NCI-H2107 (cell line): ENCODE measurements at regions not wholly inside any gene's neighbourhood (a gene's known extent, or its start where the extent isn't known, plus 50 kb on each side); places are given as distances from the start of the nearest gene placed in this dataset.
"Not testable (repeated sequence)": the region's sequence is repeated elsewhere in the genome, so short reads cannot be mapped to it uniquely, and the experiment has no call there.

Experiments used
- DNase-seq: peaks from one replicate; lab custom pipeline; 2025; lab: John Stamatoyannopoulos, UW

DNA sequence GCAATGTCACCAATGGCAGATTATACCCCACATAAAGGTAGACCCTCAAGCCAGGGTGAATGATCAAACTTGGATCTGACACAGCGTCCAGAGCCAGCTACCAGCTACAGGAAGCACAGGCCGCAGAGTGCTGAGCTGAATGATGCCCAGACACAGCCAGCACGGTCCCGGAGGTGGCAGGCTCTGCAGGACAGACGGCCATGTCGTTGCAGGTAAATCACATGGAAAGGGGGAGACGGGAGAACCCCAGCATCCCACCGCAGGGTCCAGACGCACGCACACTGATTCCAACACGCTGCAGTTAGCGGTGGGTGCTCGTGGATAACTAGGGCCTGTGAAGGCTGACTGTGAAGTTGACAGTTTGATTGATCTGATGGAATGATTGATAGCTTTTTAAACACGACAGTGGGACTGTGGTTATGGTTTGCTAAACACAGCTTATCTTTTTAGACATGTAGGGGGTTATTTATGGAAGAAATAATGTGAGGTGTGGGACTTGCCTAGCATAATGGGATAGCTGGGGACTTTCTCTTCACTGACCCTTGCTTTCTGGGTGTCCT lies 228.5 kb downstream of the ERMARD start:
- no peak for DNase-seq

DNA sequence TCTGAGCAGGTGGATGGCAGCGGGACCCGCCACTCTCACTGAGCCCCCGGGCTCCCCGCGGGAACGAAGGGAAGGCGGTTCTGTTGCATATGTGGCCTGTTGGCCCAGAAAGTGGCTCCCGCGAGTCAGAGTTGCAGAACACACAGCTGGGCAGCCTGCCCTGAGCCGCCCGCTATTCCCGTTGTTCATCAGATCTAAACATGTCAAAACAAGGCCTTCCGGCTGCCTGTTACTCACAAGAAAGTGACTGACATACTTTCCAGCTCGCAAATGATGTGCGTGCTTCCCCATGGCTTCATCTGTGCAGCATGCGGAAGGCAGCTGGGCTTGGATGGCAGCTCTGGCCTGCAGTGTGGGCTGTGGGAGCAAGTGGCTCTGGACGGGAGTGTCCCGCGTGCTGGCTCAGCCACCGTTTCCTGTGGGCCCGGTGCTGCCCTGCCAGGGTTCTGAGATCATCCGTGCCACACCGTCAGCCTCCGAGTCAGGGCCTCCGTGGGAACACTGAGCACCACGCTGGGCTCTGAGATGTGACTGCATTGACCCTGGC lies 227.3 kb downstream of the ERMARD start:
- no peak for DNase-seq

DNA sequence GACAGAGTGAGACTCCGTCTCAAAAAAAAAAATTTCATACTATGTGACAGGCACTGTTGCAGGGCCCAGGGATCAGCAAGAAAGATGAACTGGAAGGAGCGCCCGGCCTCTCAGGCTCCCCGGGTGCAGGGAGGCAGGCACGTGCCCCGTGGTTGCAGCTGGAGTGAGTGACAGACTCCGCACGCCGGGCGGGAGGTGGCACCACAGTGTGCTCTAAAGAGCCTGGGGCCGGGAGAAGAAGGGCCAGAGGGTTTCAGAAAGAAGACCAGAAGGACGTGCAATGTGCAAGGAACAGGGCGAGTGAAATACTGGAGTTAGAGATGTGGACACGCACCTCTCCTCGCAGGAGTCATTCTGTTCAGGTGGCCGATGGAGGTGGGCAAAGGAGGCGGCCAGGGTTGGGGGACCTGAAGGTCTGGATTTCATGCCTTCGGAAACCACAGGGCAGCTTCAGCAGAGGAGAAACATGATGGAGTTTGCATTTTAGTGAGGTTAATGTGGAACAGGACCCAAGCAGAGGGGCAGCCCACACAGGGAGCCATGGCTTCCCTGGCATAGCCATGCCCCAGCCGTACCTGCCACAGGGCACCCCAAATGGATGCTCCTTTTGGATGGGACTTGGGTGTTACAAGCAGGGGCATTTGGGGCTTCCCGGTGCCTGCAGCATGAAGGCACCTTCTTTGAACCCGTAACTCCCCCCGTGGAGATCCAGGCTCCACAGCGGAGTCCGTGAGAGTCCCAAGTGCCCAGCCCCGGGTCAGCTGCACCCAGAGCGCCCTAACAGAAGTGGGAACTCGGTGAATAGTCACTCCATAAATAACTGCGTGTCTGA lies 226.2 kb downstream of the ERMARD start:
- DNase-seq = no peak

DNA sequence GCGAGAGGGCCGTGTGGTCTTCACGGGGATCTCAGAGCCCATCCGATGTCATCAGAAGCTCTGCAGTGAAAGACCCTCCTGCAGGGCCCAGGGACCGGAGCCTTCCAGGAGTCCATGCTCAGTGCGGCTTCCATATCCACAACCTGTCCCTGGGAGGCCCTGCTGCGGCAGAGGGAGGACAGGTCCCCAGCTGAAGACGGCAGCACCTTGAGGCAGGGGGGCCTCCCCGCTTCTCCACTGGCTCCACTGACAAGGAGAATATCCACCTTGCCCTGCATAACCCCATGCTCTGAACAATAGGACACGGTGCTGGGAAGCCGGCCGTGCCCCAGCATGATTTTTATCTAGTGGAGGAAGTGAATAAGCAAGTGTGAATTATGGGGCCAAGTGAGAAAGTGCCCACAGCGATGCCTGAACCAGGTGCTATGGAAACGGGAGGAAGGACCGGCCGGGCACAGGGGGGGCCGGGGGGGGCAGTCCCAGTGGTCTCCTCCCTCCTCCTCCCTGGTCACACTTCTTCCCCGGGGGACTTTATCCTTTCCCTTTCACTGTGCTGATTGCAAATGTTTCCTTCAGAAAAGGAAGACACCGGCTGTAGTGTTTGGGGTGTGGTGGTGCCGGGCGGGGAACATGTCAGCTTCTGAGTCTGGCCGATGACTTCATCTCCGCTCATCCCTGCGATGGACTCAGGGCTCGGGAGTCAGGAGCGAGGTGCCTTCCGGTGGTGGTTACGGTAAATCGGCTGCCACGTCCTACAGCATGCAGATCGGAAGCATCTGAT lies 225.1 kb downstream of the ERMARD start:
- no peak for DNase-seq

DNA sequence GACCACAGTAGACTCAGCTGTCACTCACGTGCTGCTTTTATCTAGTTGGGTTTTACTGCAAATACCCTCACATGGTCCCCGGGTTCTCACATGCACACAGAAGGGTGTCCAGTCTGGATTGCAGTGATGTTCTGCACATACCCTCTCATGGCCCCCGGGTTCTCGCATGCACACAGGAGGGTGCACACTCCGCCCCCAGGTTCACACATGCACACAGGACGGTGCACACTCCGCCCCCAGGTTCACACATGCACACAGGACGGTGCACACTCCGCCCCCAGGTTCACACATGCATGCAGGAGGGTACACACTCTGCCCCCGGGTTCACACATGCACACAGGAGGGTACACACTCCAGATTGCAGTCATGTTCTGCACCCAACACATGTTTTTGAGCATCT lies 224.3 kb downstream of the ERMARD start:
- no peak for DNase-seq

DNA sequence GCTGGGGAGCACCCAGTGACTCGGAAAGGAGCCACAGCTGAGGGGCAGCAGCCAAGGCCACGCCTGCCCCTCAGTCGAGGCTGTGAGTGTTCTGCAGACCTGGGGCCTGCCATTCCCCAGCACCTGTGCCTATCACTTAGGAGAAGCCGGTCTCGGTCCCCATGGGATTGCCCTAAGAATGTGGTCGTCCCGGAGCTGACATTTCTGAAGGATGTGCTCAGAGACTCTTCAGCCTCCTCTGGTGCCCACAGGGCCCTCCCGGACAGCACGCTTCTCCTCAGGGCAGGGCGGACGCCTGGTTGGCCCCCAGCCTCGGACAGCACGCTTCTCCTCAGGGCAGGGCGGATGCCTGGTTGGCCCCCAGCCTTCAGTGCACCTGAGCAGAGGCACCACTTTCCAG lies 223.9 kb downstream of the ERMARD start:
- DNase-seq = no peak

DNA sequence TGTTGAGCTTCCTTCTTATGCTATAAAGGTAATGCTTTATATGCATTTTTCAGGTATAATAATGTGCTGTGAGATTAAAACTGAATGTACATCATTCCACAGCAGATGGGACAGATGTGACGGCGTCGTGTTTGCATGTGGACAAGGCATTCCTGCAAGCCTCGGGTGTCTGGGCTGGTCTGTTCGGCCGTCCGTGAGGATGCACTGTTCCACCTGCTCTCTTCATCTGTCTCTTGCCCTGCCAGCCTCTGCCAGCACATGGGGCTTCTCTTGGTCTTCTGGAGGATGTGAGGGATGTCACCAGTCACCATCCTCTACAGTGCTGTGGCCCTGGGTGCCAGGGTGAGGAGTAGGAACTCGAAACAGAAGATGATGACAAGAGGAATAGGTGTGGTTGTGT lies 223.2 kb downstream of the ERMARD start:
- no peak for DNase-seq

DNA sequence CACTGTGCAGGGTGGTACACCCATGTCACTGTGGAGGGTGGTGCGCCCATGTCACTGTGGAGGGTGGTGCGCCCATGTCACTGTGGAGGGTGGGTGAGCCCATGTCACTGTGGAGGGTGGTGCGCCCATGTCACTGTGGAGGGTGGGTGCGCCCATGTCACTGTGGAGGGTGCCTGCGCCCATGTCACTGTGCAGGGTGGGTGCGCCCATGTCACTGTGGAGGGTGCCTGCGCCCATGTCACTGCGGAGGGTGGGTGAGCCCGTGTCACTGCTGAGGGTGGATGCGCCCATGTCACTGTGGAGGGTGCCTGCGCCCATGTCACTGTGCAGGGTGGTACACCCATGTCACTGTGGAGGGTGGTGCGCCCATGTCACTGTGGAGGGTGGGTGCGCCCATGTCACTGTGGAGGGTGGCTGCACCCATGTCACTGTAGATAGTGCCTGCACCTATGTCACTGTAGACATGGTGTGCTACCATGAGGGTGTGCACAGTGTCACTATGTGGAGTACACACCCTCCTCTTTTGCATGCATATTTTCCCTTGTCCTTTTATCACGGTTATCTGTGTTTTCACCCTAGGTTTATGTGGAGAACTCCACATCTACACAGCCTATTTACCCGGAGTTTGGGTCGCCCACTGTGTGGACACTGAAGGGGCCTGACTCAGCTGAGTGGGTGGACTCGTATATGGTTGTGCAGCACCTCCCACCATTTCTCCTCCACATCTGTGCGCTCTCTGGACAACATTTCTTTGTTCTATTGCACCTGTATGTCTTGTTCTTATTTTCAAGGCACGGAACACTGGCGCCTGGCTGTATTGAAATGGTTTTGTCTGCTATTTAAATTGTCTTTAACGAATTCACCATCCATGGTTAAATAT lies 222.4 kb downstream of the ERMARD start:
- DNase-seq = not testable (repeated sequence)

DNA sequence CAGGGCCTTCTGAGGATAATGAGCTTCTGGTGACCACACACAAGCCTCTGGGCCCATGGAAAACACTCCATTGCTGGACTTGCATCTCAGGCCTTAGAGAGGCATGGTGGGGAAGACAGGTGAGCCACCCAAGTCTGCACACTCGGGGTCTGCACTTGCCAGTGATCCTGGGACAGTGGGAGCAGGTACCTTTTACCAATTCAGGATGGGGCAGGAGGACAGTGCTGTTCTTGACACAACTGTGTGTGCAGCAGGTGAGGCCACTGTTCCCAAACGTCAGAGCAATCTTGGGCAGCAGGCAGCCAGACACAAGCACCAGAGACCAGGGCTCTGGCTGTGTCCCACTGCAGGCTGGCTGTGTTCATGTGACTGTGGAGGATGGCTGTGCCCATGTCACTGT lies 221.3 kb downstream of the ERMARD start:
- DNase-seq = no peak

DNA sequence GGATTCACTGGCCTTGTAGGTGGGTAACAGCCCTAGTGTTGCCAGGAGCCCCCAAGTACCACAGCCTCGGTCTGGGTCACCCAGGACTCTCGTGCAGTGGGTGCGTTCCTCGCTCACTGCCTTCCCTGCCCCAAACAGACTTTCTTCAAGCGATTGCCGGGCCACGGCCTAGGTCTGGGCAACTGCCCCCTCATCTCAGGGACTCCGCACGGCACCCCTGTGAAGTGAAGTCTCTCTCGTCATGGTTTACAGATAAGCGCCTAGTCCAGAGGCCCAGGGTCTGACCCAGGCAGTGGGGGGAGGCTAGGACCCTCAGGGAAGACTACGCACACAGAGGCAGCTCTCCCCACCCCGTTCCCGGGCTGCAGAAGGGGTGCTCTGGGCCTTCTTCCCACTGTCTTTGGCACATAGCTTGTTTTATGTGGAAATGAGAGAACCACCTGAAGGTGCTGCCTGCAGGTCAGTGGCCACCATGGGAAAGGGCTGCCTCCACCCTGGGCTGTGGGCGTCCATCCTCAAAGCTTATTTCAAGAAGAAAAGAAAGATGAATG lies 220.8 kb downstream of the ERMARD start:
- no peak for DNase-seq

DNA sequence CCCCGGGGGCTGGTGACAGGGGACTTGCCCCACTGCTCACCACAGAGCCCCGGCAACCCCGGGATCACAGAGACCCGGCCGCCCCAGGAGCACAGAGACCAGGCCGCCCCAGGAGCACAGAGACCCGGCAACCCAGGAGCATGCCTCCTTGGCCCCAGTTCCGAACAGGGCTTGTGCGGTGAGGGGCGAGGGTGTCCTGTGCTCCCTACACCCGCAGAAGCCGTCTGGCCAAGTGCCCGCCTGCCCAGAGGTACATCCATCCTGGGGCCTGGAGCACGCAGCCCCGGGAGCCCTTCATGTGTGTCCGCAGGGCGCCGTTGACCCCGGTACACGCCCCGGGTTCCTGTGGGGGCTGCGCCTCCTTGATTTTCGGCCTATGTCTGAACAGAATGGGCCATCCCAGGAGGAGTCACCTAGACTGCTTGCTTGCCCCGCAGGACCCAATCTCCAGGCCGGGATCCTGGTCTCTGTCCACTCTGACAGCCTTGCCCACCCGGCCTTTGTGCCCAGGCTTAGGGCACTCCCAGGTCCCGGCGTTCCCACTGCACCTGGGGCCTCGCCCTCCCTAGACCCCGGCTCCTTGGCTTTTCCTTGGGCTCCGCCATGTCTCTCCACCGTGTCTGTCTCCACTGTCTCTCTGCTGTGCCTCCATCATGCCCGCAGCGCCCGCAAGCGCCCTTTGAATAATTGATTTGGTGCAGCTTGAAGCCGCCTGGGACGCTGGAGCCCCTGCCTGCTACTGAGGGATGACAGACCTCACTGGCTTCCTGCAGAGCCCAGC lies 219.8 kb downstream of the ERMARD start:
- DNase-seq = no peak

DNA sequence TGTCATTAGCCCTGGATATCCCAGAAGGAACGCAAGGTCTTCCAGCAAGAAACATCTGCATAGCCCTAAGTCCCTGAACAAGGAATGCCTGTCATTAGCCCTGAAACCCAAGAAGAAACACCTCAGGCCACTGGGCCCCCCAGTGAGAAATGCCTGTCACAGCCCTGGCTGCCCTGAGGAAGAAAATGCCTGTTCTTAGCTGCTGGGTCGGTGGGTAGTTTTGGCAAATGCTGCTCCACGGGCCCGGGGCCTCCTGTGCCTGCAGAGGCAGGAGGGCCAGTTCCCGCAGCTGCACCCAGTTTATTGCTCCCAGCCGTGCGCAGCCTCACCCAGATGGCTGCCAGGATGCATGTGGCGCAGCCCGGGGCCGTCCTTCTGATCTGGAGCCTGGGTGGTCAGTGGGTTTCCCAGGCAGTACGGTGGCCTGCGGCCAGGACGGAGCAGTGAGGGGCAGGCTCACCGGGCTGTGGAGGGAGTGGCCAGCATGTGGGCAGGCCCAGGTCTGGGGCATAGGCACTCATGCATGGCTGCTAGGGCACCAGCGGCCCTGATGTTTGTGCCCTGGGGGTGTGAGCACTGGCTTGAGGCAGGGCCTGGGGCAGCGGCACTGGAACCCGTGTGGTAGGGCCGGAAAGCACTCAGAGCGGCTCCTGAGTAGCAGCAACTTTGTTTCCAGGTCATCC lies 219.0 kb downstream of the ERMARD start:
- DNase-seq = no peak

DNA sequence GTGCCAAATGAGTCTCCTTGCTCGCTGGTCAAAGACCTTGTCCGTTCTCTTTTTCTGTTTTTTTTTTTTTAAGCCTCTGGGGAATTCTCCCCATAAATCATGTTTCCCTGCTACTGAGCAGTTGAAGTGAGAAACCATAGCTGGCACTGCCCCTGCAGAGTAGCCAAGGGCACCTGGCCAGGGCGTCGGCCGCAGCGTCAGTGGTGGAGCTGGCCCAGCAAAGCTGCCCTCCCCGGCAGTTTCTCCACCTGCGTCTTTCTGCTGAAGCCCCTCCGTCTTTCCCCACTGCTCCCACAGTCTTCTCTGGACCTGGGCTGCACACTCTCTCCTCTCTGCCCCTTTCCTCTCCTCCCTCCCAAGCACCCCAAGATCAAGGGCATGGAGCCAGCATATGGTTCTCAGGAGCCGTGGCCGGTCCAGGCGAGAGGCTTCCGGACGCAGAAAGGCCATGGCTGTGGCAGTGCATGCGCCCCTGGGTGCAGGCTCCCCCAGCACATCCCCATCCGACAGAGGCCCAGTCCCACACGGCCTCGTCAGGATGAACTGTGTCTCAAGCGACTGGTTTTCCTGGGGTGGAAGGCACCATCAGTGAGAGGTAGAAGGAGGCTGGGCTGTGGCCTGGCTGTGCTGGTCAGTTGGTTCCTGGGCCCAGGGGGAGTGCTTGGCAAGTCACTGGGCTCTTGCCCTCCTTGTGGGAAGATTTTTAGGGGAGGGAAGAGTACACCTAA lies 218.1 kb downstream of the ERMARD start:
- no peak for DNase-seq

DNA sequence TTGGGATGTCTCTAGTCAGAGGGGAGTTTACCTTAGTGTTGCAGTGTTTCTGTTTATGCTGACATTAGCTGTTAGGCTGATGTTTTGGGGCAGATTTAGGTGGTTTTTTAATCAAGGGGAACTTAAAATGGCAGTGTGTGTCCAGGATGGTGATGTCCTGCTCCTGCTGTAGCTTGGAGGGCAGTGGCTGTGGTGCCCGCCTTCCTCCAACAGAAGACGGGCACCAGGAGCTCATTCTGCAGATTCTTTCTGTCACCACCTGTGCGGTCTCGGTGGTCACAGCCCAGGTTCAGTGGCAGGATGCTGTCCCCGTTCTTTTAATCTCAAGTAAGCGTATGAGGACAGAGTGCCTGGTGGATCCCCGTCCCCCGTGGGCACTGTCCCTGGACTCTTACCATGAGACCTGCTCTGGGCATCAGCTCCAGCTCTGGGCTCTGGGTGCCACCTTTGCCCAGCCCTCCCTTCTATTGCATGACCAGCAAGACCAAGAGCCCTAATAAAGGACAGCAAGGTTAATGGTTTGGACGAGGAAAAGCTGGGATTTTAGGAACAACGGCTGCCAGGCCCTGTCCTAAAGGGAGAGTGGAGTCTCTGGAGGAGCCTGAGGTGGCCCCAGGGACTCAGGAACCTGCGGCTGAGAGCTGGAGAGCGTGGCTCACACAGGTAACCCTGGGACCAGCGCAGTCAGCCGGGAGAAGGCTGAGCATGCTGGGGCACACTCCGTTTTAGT lies 217.3 kb downstream of the ERMARD start:
- no peak for DNase-seq

DNA sequence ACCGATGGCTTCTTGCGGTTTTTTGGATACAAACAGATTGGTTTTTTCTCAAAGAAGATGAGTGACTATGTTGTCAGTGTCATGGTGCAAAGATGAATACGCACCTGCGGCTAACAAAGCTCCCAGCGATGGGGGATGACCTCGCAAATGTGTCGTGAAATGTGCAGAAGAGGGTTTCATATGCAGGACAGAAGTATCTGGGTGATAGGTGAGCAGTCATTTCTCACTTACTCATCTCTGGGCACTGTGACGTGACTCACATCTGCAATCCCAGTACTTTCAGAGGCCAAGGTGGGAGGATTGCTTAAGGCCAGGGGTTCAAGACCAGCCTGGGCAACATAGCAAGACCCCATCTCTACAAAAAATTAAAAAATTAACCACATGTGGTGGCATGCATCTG lies 216.3 kb downstream of the ERMARD start:
- DNase-seq = no peak

DNA sequence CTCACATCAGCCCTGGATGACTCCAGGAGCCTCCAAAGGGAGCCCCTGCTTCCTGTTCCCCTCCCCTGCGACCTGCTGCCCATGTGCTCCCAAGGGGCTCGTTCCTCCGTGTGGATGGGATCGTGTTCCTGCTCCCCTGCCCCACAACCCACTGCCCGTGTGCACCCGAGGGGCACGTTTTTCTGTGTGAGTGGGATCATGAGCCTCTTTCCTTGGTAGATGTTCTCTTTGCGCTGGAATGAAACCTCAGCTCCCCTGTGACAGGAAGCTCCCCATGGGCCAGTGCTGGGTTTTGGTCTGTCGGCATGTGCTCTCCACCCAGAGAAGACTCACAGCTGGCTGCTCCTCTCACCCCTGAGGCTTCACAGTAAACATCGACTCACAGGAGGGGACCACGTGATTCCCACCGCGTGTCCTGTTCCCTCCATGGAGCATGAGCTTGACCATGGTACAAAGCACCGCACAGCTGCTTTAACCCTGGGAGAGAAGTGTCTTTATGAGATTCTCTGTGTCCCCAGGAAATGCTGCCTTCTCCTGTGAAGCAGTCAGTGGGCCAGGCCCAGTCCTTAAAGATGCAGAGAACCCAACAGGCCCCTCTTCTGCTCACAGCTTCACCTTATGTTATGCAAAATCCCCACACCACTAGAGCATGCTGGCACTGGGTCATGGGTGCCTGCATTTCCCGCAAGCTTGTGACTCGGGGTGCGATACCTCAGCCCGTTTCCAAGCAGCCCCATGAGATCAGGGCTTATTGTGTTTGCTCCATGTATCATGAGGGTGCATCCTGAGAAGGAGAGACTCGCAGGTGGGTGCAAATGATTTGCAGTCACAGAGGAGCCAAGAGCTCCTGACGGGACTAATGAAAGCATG lies 215.1 kb downstream of the ERMARD start:
- DNase-seq = no peak

DNA sequence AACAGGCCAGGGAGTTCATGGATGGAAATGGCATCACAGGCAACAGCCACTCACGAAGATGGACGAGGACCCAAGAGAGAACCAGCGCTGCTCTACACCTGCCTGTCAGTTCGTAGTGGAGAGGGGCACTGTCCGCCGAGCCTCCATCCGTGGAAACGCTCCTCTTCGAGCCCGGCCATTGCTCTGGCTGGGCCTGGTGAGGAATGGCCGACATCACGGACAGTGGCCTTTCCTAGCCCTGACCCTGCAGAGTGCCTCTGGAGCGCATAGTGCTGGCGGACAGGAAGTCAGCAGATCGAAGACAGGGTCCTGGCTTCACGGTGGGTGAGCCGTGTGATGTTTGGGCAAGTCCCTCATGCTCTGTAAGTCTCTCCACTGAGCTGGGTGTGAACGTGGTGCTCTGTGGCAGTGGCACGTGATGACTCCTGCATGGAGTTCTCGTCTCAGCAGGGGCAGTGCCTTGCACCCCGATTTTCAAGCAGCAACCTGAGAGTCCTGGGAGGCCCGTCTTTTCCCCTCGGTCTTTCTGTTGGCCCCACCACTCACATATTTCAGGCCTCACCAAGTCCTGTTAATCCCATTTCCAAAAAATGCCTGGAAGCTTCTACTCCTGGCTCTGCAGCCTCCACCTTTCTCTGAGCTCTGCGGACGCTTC lies 214.4 kb downstream of the ERMARD start:
- DNase-seq = no peak
